Gastroesophageal sphincter (tissue), 4 donors: ENCODE measurements at regions not wholly inside any gene's neighbourhood (a gene's known extent, or its start where the extent isn't known, plus 50 kb on each side); places are given as distances from the start of the nearest gene placed in this dataset.

ENCODE experiments used
- ATAC-seq: fragments of 150-250 bp; one replicate; pipeline ENCODE4 v1.9.1; 2016; ENCODE audit warnings: mild to moderate bottlenecking, moderate library complexity
- H3K27ac ChIP-seq, 4 donors: fragments of 200-600 bp; sonication (generic) in 3 of 4; 1 replicate in 3 of 4; 2 replicates in 1 of 4; pipeline ENCODE4 v1.5.1; 2016 to 2019
- H3K27me3 ChIP-seq: fragments of 200-600 bp; sonication (generic); one replicate; pipeline ENCODE4 v1.5.1; 2019
- H3K36me3 ChIP-seq, 2 donors: fragments of 200-600 bp; sonication (generic); one replicate each; pipeline ENCODE4 v1.5.1; 2019; ENCODE audit warnings: control low read depth in 1 of 2
- H3K4me1 ChIP-seq, 3 donors: fragments of 200-600 bp; sonication (generic); 1 replicate in 2 of 3; 2 replicates in 1 of 3; pipeline ENCODE4 v1.5.1; 2016 to 2019; ENCODE audit warnings: control low read depth in 2 of 3
- H3K4me3 ChIP-seq, 2 donors: fragments of 200-600 bp; sonication (generic); one replicate each; pipeline ENCODE4 v1.5.1; 2019; ENCODE audit warnings: mild to moderate bottlenecking in 1 of 2, moderate library complexity in 1 of 2
- H3K9me3 ChIP-seq, 3 donors: fragments of 200-600 bp; sonication (generic); one replicate each; pipeline ENCODE4 v1.5.1; 2017 to 2019; ENCODE audit warnings: control low read depth in 2 of 3
- EP300 ChIP-seq: sonication (generic); formaldehyde crosslinking; IDR thresholded peaks from one replicate; pipeline ENCODE4 v1.6.1; 2017; ENCODE audit warnings: antibody characterized with exemption, mild to moderate bottlenecking
- POLR2A ChIP-seq, 2 donors: fragments of 450-650 bp; IDR thresholded peaks; one replicate each; pipeline ENCODE4 v1.6.1; 2017; ENCODE audit warnings: antibody characterized with exemption in 2 of 2, mild to moderate bottlenecking in 2 of 2, moderate library complexity in 1 of 2
- POLR2AphosphoS5 ChIP-seq: sonication (generic); formaldehyde crosslinking; IDR thresholded peaks from one replicate; pipeline ENCODE4 v1.6.1; 2017; ENCODE audit warnings: antibody characterized with exemption
- WGBS, 2 donors: methylation state at CpG; one replicate each; pipeline ENCODE4 v1.1.5; 2018; ENCODE audit warnings: low coverage in 1 of 2; 5-methylcytosine and 5-hydroxymethylcytosine counted together
- TF ChIP-seq, protein P1 (sequence below), 4 experiments: fragments of 200-600 bp in 2 of 4; fragments of 450-650 bp in 2 of 4; sonication (generic) in 1 of 4; IDR thresholded peaks; one replicate each; pipeline ENCODE4 v1.5.1; 2017 to 2019; ENCODE audit warnings: antibody characterized with exemption in 4 of 4, mild to moderate bottlenecking in 2 of 4, moderate library complexity in 2 of 4

- H3K36me3 ChIP-seq: no peaks in the 10 kb centered on the region
- TF ChIP-seq, protein P1, sequence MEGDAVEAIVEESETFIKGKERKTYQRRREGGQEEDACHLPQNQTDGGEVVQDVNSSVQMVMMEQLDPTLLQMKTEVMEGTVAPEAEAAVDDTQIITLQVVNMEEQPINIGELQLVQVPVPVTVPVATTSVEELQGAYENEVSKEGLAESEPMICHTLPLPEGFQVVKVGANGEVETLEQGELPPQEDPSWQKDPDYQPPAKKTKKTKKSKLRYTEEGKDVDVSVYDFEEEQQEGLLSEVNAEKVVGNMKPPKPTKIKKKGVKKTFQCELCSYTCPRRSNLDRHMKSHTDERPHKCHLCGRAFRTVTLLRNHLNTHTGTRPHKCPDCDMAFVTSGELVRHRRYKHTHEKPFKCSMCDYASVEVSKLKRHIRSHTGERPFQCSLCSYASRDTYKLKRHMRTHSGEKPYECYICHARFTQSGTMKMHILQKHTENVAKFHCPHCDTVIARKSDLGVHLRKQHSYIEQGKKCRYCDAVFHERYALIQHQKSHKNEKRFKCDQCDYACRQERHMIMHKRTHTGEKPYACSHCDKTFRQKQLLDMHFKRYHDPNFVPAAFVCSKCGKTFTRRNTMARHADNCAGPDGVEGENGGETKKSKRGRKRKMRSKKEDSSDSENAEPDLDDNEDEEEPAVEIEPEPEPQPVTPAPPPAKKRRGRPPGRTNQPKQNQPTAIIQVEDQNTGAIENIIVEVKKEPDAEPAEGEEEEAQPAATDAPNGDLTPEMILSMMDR (IDR thresholded peaks at IDR 0.05): no peak
- TF ChIP-seq POLR2A (IDR thresholded peaks at IDR 0.05) (no peak), POLR2AphosphoS5 (no peak), EP300 (no peak)
Measured at GRCh38 chr11:24131698-24132097, 365.2 kb upstream of the LUZP2 start.

GRCh38 chr11:24132471-24132870 is 364.4 kb upstream of the LUZP2 start:
- 80 to 100% methylated on average over 1 of the region's 1 CpG for WGBS, 2 donors
- no peaks in the 10 kb centered on the region for H3K4me1 ChIP-seq
- TF ChIP-seq POLR2A (IDR thresholded peaks at IDR 0.05) (no peak), EP300 (no peak), POLR2AphosphoS5 (no peak)
- TF ChIP-seq, protein P1 (IDR thresholded peaks at IDR 0.05): no peak
- no peaks in the 10 kb centered on the region for H3K36me3 ChIP-seq
- H3K27me3 ChIP-seq: no peaks in the 10 kb centered on the region
- no peak for ATAC-seq
- H3K27ac ChIP-seq: no peak overlapping the region
- no peak overlapping the region for H3K4me3 ChIP-seq
- H3K9me3 ChIP-seq: no peaks in the 10 kb centered on the region

More at GRCh38 chr11:24131698-24132097, 365.2 kb upstream of the LUZP2 start:
- ATAC-seq: no peak
- H3K9me3 ChIP-seq: no peaks in the 10 kb centered on the region
- H3K27me3 ChIP-seq: no peaks in the 10 kb centered on the region
- 92% methylated on average over 7 of the region's 8 CpGs; no CpG with 5 or more reads in 1 of the 2 donors for WGBS, 2 donors
- H3K4me1 ChIP-seq: no peaks in the 10 kb centered on the region
- H3K27ac ChIP-seq: no peak overlapping the region
- H3K4me3 ChIP-seq: no peak overlapping the region

DNA sequence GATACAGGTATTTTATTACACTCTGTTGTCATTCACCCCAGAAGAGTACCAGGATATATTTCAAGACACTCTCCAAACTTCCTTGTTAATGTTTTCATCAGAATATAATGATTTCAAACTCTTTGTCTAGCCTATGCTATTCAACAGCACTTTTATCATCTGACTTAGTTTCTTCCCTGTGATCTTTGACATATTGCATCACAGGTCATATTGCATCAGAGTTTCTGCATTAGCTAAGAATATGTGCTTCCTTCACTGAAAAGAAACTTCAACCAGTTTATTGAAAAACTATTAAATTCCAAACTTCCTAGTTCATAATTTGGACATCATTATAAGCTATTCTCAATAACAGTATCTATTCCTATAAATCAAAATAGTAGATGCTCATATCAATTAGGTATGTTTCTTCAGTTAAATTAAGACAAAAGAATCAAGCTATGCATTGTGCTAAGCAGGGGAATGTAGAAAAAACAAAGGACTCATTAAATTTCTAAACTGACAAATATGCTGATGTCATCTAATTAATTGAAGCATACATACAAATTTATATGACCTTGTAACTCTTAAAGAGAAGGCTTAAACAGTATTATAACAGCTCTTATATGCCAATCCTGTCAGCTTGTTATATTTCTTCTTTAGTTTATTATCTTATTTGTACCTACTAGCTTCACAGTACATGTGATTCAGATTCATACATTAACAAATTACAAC is 361.8 kb upstream of the LUZP2 start:
- H3K4me1 ChIP-seq: no peaks in the 10 kb centered on the region
- H3K4me3 ChIP-seq: no peak overlapping the region
- ATAC-seq: no peak

DNA sequence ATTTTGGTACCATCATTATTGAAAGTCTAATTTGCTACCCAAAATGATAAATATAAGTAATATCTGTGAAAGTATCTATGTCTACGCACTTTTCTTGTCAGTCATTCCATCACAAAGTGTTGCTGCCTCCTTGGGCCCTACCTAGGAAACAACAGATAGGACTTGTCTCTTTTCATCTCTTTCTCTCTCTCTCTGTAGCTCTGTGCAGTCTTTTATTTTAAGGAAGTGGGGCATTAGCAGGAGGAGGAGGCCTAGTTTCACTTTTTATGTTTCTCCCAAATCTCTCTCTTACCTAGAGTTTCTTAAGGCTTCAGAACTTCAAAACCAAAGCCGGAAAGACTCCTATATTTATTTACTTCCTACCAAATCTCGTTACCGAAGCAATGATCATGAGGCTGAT is 354.8 kb upstream of the LUZP2 start:
- ATAC-seq: no peak
- Histone ChIP-seq H3K36me3 (no peaks in the 10 kb centered on the region), H3K4me1 (no peaks in the 10 kb centered on the region), H3K27me3 (no peaks in the 10 kb centered on the region), H3K9me3 (no peaks in the 10 kb centered on the region), H3K27ac (no peak overlapping the region), H3K4me3 (no peak overlapping the region)
- 85 to 91% methylated on average over 4 of the region's 4 CpGs for WGBS, 2 donors
- TF ChIP-seq POLR2A (IDR thresholded peaks at IDR 0.05) (no peak), POLR2AphosphoS5 (no peak), EP300 (no peak)
- TF ChIP-seq, protein P1 (IDR thresholded peaks at IDR 0.05): no peak

More for the DNA sequence above, 361.8 kb upstream of the LUZP2 start:
- no peak overlapping the region for H3K27ac ChIP-seq
- H3K9me3 ChIP-seq: no peaks in the 10 kb centered on the region
- H3K36me3 ChIP-seq: no peaks in the 10 kb centered on the region
- TF ChIP-seq, protein P1 (IDR thresholded peaks at IDR 0.05): no peak
- TF ChIP-seq POLR2AphosphoS5: no peak
- no peak for TF ChIP-seq EP300
- no peak for TF ChIP-seq POLR2A (IDR thresholded peaks at IDR 0.05)
- H3K27me3 ChIP-seq: no peaks in the 10 kb centered on the region

GRCh38 chr11:24145411-24145810 is 351.4 kb upstream of the LUZP2 start:
- Histone ChIP-seq H3K27me3 (no peaks in the 10 kb centered on the region), H3K9me3 (no peaks in the 10 kb centered on the region), H3K27ac (no peak overlapping the region), H3K36me3 (no peaks in the 10 kb centered on the region), H3K4me1 (no peaks in the 10 kb centered on the region), H3K4me3 (no peak overlapping the region)
- no peak for TF ChIP-seq EP300
- TF ChIP-seq POLR2AphosphoS5: no peak
- no peak for TF ChIP-seq POLR2A (IDR thresholded peaks at IDR 0.05)
- TF ChIP-seq, protein P1 (IDR thresholded peaks at IDR 0.05): no peak
- no peak for ATAC-seq
- 52 to 61% methylated on average over 5 of the region's 5 CpGs for WGBS, 2 donors
